ENCODE measurements at regions not wholly inside any gene's neighbourhood (a gene's known extent, or its start where the extent isn't known, plus 50 kb on each side); places are given as distances from the start of the nearest gene placed in this dataset.

DNA sequence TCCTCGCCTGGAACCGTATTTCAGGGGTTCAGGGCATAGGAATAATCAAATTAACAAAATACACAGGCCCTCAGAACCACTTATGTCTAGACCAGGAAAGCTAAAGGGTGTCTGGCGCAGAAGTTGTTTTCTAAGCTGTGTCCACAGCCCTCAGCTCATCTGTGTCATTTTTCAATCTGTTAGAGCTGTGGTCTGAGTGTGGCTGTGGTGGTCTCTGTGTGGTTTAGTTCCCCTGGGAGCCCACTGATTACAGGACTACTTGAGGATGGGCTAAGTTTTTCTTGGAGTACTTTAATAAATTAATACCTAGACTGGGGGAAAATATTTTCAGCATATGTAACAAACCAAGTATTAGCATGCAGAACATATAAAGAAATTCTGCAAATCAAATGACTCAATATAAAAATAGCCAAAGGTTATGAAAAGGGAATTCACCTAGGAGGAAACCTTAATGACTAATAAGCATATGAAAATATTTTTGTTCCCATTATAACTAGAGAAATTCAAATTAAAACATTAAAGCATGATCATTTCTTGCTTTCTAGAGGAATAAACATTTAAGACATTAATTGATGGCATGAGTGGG lies 186.3 kb downstream of the SATB1 start:
- Histone ChIP-seq H3K27me3 (no peaks in the 10 kb centered on the region), H3K9me3 (no peaks in the 10 kb centered on the region), H3K36me3 (no peaks in the 10 kb centered on the region), H3K4me3 (no peak overlapping the region), H3K27ac (no peak overlapping the region), H3K4me1 (no peaks in the 10 kb centered on the region)
- TF ChIP-seq, protein P1, sequence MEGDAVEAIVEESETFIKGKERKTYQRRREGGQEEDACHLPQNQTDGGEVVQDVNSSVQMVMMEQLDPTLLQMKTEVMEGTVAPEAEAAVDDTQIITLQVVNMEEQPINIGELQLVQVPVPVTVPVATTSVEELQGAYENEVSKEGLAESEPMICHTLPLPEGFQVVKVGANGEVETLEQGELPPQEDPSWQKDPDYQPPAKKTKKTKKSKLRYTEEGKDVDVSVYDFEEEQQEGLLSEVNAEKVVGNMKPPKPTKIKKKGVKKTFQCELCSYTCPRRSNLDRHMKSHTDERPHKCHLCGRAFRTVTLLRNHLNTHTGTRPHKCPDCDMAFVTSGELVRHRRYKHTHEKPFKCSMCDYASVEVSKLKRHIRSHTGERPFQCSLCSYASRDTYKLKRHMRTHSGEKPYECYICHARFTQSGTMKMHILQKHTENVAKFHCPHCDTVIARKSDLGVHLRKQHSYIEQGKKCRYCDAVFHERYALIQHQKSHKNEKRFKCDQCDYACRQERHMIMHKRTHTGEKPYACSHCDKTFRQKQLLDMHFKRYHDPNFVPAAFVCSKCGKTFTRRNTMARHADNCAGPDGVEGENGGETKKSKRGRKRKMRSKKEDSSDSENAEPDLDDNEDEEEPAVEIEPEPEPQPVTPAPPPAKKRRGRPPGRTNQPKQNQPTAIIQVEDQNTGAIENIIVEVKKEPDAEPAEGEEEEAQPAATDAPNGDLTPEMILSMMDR (IDR thresholded peaks at IDR 0.05 in 4 of 5, conservative IDR thresholded peaks at IDR 0.05 in 1 of 5): no peak
- no peak for TF ChIP-seq POLR2A (IDR thresholded peaks at IDR 0.05)
- in situ Hi-C loops (cut with MboI; ENCODE audit: low sequenced_read_pairs in 4 of 4): no loop called here
- intact Hi-C loops (cut with DNase I; ENCODE audit: low total_unique reads): no loop called here
- ATAC-seq (no peak), DNase-seq (no peak)

- TF ChIP-seq POLR2A (IDR thresholded peaks at IDR 0.05): no peak
- TF ChIP-seq, protein P1 (IDR thresholded peaks at IDR 0.05 in 4 of 5, conservative IDR thresholded peaks at IDR 0.05 in 1 of 5): no peak
- DNase-seq: no peak
- no peak for ATAC-seq
- no peaks in the 10 kb centered on the region for H3K36me3 ChIP-seq
- no peaks in the 10 kb centered on the region for H3K4me1 ChIP-seq
- H3K27me3 ChIP-seq: no peaks in the 10 kb centered on the region
- H3K4me3 ChIP-seq: no peak overlapping the region
- intact Hi-C loops (cut with DNase I; ENCODE audit: low total_unique reads): no loop called here
- no peak overlapping the region for H3K27ac ChIP-seq
- in situ Hi-C loops (cut with MboI; ENCODE audit: low sequenced_read_pairs in 4 of 4): no loop called here
- no peaks in the 10 kb centered on the region for H3K9me3 ChIP-seq
These were observed 186.8 kb downstream of the SATB1 start for GRCh38 chr3:18238332-18238731.

GRCh38 chr3:18237251-18238005 lies 187.7 kb downstream of the SATB1 start:
- Histone ChIP-seq H3K36me3 (no peaks in the 10 kb centered on the region), H3K4me3 (no peak overlapping the region), H3K9me3 (no peaks in the 10 kb centered on the region), H3K27me3 (no peaks in the 10 kb centered on the region), H3K4me1 (no peaks in the 10 kb centered on the region), H3K27ac (no peak overlapping the region)
- TF ChIP-seq POLR2A (IDR thresholded peaks at IDR 0.05): no peak
- TF ChIP-seq, protein P1 (IDR thresholded peaks at IDR 0.05 in 4 of 5, conservative IDR thresholded peaks at IDR 0.05 in 1 of 5): no peak
- DNase-seq (no peak), ATAC-seq (no peak)
- intact Hi-C loops (cut with DNase I; ENCODE audit: low total_unique reads) (no loop called here), in situ Hi-C loops (cut with MboI; ENCODE audit: low sequenced_read_pairs in 4 of 4) (no loop called here)

- H3K9me3 ChIP-seq: no peaks in the 10 kb centered on the region
- H3K4me1 ChIP-seq: no peaks in the 10 kb centered on the region
- TF ChIP-seq, protein P1 (IDR thresholded peaks at IDR 0.05 in 4 of 5, conservative IDR thresholded peaks at IDR 0.05 in 1 of 5): no peak
- TF ChIP-seq POLR2A (IDR thresholded peaks at IDR 0.05): no peak
- no peak overlapping the region for H3K4me3 ChIP-seq
- H3K27ac ChIP-seq: no peak overlapping the region
- no peak for ATAC-seq
- intact Hi-C loops (cut with DNase I; ENCODE audit: low total_unique reads) (no loop called here), in situ Hi-C loops (cut with MboI; ENCODE audit: low sequenced_read_pairs in 4 of 4) (no loop called here)
- H3K27me3 ChIP-seq: no peaks in the 10 kb centered on the region
- no peak for DNase-seq
- no peaks in the 10 kb centered on the region for H3K36me3 ChIP-seq
These were observed 188.4 kb downstream of the SATB1 start for GRCh38 chr3:18236726-18237125.
